IMR-90 (cell line): ENCODE measurements at regions not wholly inside any gene's neighbourhood (a gene's known extent, or its start where the extent isn't known, plus 50 kb on each side); places are given as distances from the start of the nearest gene placed in this dataset.

Experiments
- ATAC-seq: fragments of 200-7000 bp; cut with Tn5 transposase; 2 replicates; pipeline ENCODE4 v1.9.1; 2020; ENCODE audit warnings: low read depth, mild to moderate bottlenecking, moderate library complexity
- BruUV-seq: library from RNA; stranded (reverse); fragments of 400-500 nt; replicated peaks from 2 replicates; lab custom pipeline; 2021; lab: Mats Ljungman, UMichigan
- CTCF ChIA-PET: fragments of 300-600 bp; formaldehyde crosslinking; extraction: SDS; loops from one replicate; lab custom pipeline; 2021; ENCODE audit warnings: antibody characterized with exemption; lab: Yijun Ruan, JAX
- POLR2A ChIA-PET: fragments of 300-600 bp; sonication (Branson Sonifier 250); formaldehyde crosslinking; loops from one replicate; lab custom pipeline; 2022; ENCODE audit warnings: antibody characterized with exemption; ENCODE audit not compliant: unreplicated experiment; lab: Charles Lee
- DNase-seq: peaks from one replicate; pipeline ENCODE4 v3.0.0; 2013
- H2AFZ ChIP-seq: replicated peaks from 2 replicates; pipeline ENCODE3; 2013; ENCODE audit warnings: low read length, mild to moderate bottlenecking; ENCODE audit not compliant: poor library complexity
- H2AK5ac ChIP-seq: 2 replicates; pipeline ENCODE4 v1.6.1; 2013; ENCODE audit warnings: low read depth, low read length, inconsistent platforms
- H2AK9ac ChIP-seq: replicated peaks from 2 replicates; pipeline ENCODE3; 2013; ENCODE audit warnings: mild to moderate bottlenecking, low read depth, low read length, moderate library complexity; ENCODE audit not compliant: poor library complexity
- H2BK120ac ChIP-seq: 2 replicates; pipeline ENCODE4 v1.6.1; 2013; ENCODE audit warnings: low read depth, low read length, inconsistent platforms
- H2BK15ac ChIP-seq: 3 replicates; pipeline ENCODE4 v1.6.1; 2013; ENCODE audit warnings: low read depth, low read length, inconsistent platforms
- H2BK20ac ChIP-seq: 2 replicates; pipeline ENCODE4 v1.6.1; 2013; ENCODE audit warnings: low read depth, mild to moderate bottlenecking, inconsistent platforms, low read length, moderate library complexity
- H2BK5ac ChIP-seq: 2 replicates; pipeline ENCODE4 v1.6.1; 2013; ENCODE audit warnings: mild to moderate bottlenecking, low read depth, low read length, inconsistent platforms; ENCODE audit not compliant: poor library complexity, severe bottlenecking
- H3K14ac ChIP-seq: replicated peaks from 2 replicates; pipeline ENCODE4 v1.6.1; 2013; ENCODE audit warnings: low read depth, low read length, inconsistent platforms
- H3K18ac ChIP-seq: 2 replicates; pipeline ENCODE4 v1.6.1; 2013; ENCODE audit warnings: low read depth, low read length, control low read depth
- H3K23ac ChIP-seq: 2 replicates; pipeline ENCODE4 v1.6.1; 2013; ENCODE audit warnings: low read depth, low read length, inconsistent platforms
- H3K27ac ChIP-seq: 2 replicates; pipeline ENCODE4 v1.5.1; 2013; ENCODE audit warnings: mild to moderate bottlenecking, control low read depth, low read length; ENCODE audit not compliant: insufficient read depth
- H3K27me3 ChIP-seq: 2 replicates; pipeline ENCODE4 v1.6.1; 2013; ENCODE audit warnings: low read length; ENCODE audit not compliant: control insufficient read depth, insufficient read depth
- H3K36me3 ChIP-seq: 2 replicates; pipeline ENCODE4 v1.6.1; 2013; ENCODE audit warnings: low read length, mixed read lengths; ENCODE audit not compliant: control insufficient read depth, insufficient read depth
- H3K4ac ChIP-seq: 2 replicates; pipeline ENCODE4 v1.6.1; 2013; ENCODE audit warnings: low read depth, low read length, inconsistent platforms
- H3K4me1 ChIP-seq: 2 replicates; pipeline ENCODE4 v1.6.1; 2013; ENCODE audit warnings: low read length, mixed read lengths; ENCODE audit not compliant: control insufficient read depth, insufficient read depth
- H3K4me2 ChIP-seq: 2 replicates; pipeline ENCODE4 v1.6.1; 2013; ENCODE audit warnings: low read depth, mild to moderate bottlenecking, control low read depth, low read length, moderate library complexity
- H3K4me3 ChIP-seq: 2 replicates; pipeline ENCODE4 v1.5.1; 2013; ENCODE audit warnings: low read depth, mild to moderate bottlenecking, control low read depth, low read length, moderate library complexity; ENCODE audit not compliant: insufficient read depth
- H3K56ac ChIP-seq: 2 replicates; pipeline ENCODE4 v1.6.1; 2013; ENCODE audit warnings: low read length, inconsistent platforms; ENCODE audit not compliant: insufficient read depth; ENCODE audit errors: extremely low read depth
- H3K79me1 ChIP-seq, 2 experiments: 2 replicates each; pipeline ENCODE4 v1.6.1; 2013; ENCODE audit warnings: low read length in 2 of 2, inconsistent platforms in 1 of 2, low read depth in 1 of 2
- H3K9ac ChIP-seq: 2 replicates; pipeline ENCODE4 v1.6.1; 2013; ENCODE audit warnings: low read depth, low read length, control low read depth
- H3K9me1 ChIP-seq: 2 replicates; pipeline ENCODE4 v1.6.1; 2013; ENCODE audit warnings: low read length, inconsistent platforms; ENCODE audit not compliant: insufficient read depth
- H3K9me3 ChIP-seq: 2 replicates; pipeline ENCODE4 v1.6.1; 2013; ENCODE audit warnings: low read length; ENCODE audit not compliant: control insufficient read depth, insufficient read depth
- H4K20me1 ChIP-seq: 2 replicates; pipeline ENCODE4 v1.6.1; 2013; ENCODE audit warnings: low read length, inconsistent platforms; ENCODE audit not compliant: insufficient read depth
- H4K5ac ChIP-seq: 2 replicates; pipeline ENCODE4 v1.6.1; 2013; ENCODE audit warnings: mild to moderate bottlenecking, low read depth, low read length, control low read depth
- H4K8ac ChIP-seq, 2 experiments: 2 replicates each; pipeline ENCODE4 v1.6.1; 2013; ENCODE audit warnings: low read depth in 2 of 2, low read length in 2 of 2, control low read depth in 1 of 2, inconsistent platforms in 1 of 2
- H4K91ac ChIP-seq: 2 replicates; pipeline ENCODE4 v1.6.1; 2013; ENCODE audit warnings: low read depth, low read length, inconsistent platforms; ENCODE audit not compliant: insufficient read depth
- BHLHE40 ChIP-seq: fragments of 150-350 bp; IDR thresholded peaks from 2 replicates; pipeline ENCODE4 v1.6.1; 2016; ENCODE audit warnings: mild to moderate bottlenecking, low read depth, low read length
- CEBPB ChIP-seq: IDR thresholded peaks from 2 replicates; pipeline ENCODE4 v1.6.1; 2012; ENCODE audit warnings: low read depth, low read length, improper control_type of control experiment
- CHD1 ChIP-seq: IDR thresholded peaks from 2 replicates; pipeline ENCODE4 v1.6.1; 2012; ENCODE audit warnings: low read depth, low read length, improper control_type of control experiment
- FOS ChIP-seq: fragments of 150-350 bp; IDR thresholded peaks from 2 replicates; pipeline ENCODE4 v1.6.1; 2016; ENCODE audit warnings: low read depth, low read length
- MAFK ChIP-seq: IDR thresholded peaks from 2 replicates; pipeline ENCODE4 v1.6.1; 2012; ENCODE audit warnings: low read depth, low read length, improper control_type of control experiment
- MXI1 ChIP-seq: IDR thresholded peaks from 2 replicates; pipeline ENCODE4 v1.6.1; 2012; ENCODE audit warnings: low read depth, mild to moderate bottlenecking, low read length, moderate library complexity, borderline replicate concordance
- NFE2L2 ChIP-seq: fragments of 150-350 bp; IDR thresholded peaks from 2 replicates; pipeline ENCODE4 v1.6.1; 2016; ENCODE audit warnings: low read depth, mild to moderate bottlenecking, low read length
- POLR2A ChIP-seq: IDR thresholded peaks from 2 replicates; pipeline ENCODE4 v1.6.1; 2012; ENCODE audit warnings: mild to moderate bottlenecking, low read depth, low read length
- RAD21 ChIP-seq: IDR thresholded peaks from 2 replicates; pipeline ENCODE4 v1.6.1; 2012; ENCODE audit warnings: low read length, improper control_type of control experiment
- RCOR1 ChIP-seq: IDR thresholded peaks from 2 replicates; pipeline ENCODE4 v1.6.1; 2012; ENCODE audit warnings: mild to moderate bottlenecking, low read length, improper control_type of control experiment; ENCODE audit not compliant: insufficient replicate concordance
- RFX5 ChIP-seq: IDR thresholded peaks from 2 replicates; pipeline ENCODE4 v1.8.0; 2012; ENCODE audit warnings: low read depth, mild to moderate bottlenecking, low read length, moderate library complexity
- SMC3 ChIP-seq: fragments of 150-350 bp; IDR thresholded peaks from 2 replicates; pipeline ENCODE4 v1.6.1; 2016; ENCODE audit warnings: low read depth, mild to moderate bottlenecking, antibody characterized with exemption, low read length, moderate library complexity
- WGBS, 2 experiments: methylation state at CpG; one replicate each; pipeline versions ENCODE4 v1.1.5 to v1.1.7; 2013; ENCODE audit warnings: missing lambda C conversion rate in 2 of 2; ENCODE audit not compliant: insufficient read length in 1 of 2; ENCODE audit errors: extremely low coverage in 2 of 2; 5-methylcytosine and 5-hydroxymethylcytosine counted together
- dilution Hi-C: fragments of 300-500 bp; cut with HindIII; formaldehyde crosslinking; loops from one replicate; pipeline ENCODE4 v1.14.3; 2018; ENCODE audit warnings: low sequenced_read_pairs; ENCODE audit not compliant: unreplicated experiment
- in situ Hi-C: fragments of 300-500 bp; cut with MboI; formaldehyde crosslinking; loops from 3 replicates; pipeline ENCODE4 v1.14.3; 2019; ENCODE audit warnings: low sequenced_read_pairs, inconsistent platforms, mixed read lengths
- intact Hi-C: fragments of 100-400 bp; cut with micrococcal nuclease; formaldehyde crosslinking; loops from 2 replicates; pipeline ENCODE4 v1.10.0; 2022
- TF ChIP-seq, protein P1 (sequence below): fragments of 150-350 bp; IDR thresholded peaks from 2 replicates; pipeline ENCODE4 v1.6.1; 2017; ENCODE audit warnings: mild to moderate bottlenecking, antibody characterized with exemption, low read length, low read depth
- TF ChIP-seq, protein P2 (sequence below): fragments of 150-350 bp; IDR thresholded peaks from 2 replicates; pipeline ENCODE4 v1.6.1; 2016; ENCODE audit warnings: low read depth, mild to moderate bottlenecking, low read length, moderate library complexity, borderline replicate concordance

DNA sequence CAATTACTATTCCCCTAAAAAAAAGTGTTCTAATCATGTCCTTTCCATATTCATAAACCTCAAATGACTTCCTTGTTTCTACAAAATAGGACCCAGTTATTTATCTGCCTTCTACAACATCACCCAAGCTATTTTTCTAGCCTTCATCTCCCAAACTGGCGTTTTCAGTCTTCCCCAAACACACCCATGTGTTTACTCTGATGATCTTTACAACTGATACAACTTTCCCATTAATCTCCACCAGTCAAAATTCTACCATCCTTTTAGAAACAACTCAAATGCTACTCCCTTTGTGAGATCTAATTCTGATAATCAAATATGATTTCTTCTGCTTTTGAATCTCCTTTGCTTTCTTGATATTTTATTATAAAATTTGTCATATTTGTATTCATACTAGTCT, 114.5 kb downstream of the DUSP6 start:
- in situ Hi-C loops (no loop called here), intact Hi-C loops (no loop called here), dilution Hi-C loops (no loop called here)
- no peak overlapping the region for H4K5ac ChIP-seq
- 82% methylated on average over 1 of the region's 1 CpG; no CpG with 5 or more reads in 1 of the 2 experiments for WGBS, 2 experiments
- no peak overlapping the region for H4K8ac ChIP-seq
- TF ChIP-seq RAD21 (no peak), CHD1 (no peak), MAFK (no peak), MXI1 (no peak), POLR2A (no peak), SMC3 (no peak), FOS (no peak), RCOR1 (no peak), RFX5 (no peak), NFE2L2 (no peak), BHLHE40 (no peak), CEBPB (no peak)
- TF ChIP-seq, protein P1, sequence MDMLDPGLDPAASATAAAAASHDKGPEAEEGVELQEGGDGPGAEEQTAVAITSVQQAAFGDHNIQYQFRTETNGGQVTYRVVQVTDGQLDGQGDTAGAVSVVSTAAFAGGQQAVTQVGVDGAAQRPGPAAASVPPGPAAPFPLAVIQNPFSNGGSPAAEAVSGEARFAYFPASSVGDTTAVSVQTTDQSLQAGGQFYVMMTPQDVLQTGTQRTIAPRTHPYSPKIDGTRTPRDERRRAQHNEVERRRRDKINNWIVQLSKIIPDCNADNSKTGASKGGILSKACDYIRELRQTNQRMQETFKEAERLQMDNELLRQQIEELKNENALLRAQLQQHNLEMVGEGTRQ = no peak
- TF ChIP-seq, protein P2, sequence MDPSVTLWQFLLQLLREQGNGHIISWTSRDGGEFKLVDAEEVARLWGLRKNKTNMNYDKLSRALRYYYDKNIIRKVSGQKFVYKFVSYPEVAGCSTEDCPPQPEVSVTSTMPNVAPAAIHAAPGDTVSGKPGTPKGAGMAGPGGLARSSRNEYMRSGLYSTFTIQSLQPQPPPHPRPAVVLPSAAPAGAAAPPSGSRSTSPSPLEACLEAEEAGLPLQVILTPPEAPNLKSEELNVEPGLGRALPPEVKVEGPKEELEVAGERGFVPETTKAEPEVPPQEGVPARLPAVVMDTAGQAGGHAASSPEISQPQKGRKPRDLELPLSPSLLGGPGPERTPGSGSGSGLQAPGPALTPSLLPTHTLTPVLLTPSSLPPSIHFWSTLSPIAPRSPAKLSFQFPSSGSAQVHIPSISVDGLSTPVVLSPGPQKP = no peak
- H2BK15ac ChIP-seq = no peak overlapping the region
- ATAC-seq (no peak), DNase-seq (no peak)
- H4K91ac ChIP-seq = no peak overlapping the region
- no peaks in the 10 kb centered on the region for H3K36me3 ChIP-seq
- no peak overlapping the region for H3K4me3 ChIP-seq
- peak overlapping the region; percentile 43; the same call in 1 of the 2 replicates for H2BK20ac ChIP-seq
- H2AK9ac ChIP-seq = no peak overlapping the region
- H3K56ac ChIP-seq = no peak overlapping the region
- peaks cover 2% of the 10 kb centered on the region for H3K9me1 ChIP-seq
- no peak overlapping the region for H3K27ac ChIP-seq
- no peak overlapping the region for H3K4me2 ChIP-seq
- no peak overlapping the region for H2AK5ac ChIP-seq
- H3K23ac ChIP-seq = no peak overlapping the region
- H3K9me3 ChIP-seq = no peaks in the 10 kb centered on the region
- no TSS peak for BruUV-seq
- no peaks in the 10 kb centered on the region for H4K20me1 ChIP-seq
- H2BK120ac ChIP-seq = peak overlapping the region; percentile 37; the same call in 1 of the 2 replicates
- H2BK5ac ChIP-seq = no peak overlapping the region
- H3K27me3 ChIP-seq = no peaks in the 10 kb centered on the region
- no peak overlapping the region for H3K14ac ChIP-seq
- ChIA-PET POLR2A (no interaction called here), CTCF (no interaction called here)
- no peaks in the 10 kb centered on the region for H3K79me1 ChIP-seq
- H3K4ac ChIP-seq = no peak overlapping the region
- no peak overlapping the region for H2AFZ ChIP-seq
- H3K4me1 ChIP-seq = peaks cover 13% of the 10 kb centered on the region
- H3K18ac ChIP-seq = no peak overlapping the region
- H3K9ac ChIP-seq = no peak overlapping the region
